ENCODE measurements at regions not wholly inside any gene's neighbourhood (a gene's known extent, or its start where the extent isn't known, plus 50 kb on each side); places are given as distances from the start of the nearest gene placed in this dataset.

DNA sequence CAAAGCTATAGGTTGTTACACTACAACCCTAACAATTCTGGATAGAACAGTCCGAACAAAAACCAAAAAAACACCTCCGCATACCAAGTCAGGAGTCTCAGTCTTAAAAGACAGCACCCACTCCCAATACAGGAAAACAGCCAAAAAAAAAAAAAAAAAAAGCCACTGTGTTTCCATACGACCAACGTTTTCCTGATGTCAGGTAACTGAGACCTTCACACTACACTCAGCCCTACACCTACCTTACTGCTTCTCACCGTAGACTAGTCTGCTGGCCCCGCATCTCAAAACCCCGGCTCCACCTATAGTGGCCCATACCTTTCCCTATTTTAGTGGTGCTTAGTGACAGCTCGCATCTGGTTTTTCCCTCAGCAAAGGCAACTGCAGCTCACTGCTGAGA, 339.5 kb upstream of the ADAMTS9 start:
- Histone ChIP-seq H3K4me3 (replicated peaks; ENCODE audit: insufficient read depth, low read length) (no peak overlapping the region), H3K27me3 (ENCODE audit: insufficient read depth, poor library complexity, severe bottlenecking) (no peaks in the 10 kb centered on the region), H3K27ac (replicated peaks) (no peak overlapping the region)
- DNase-seq (ENCODE audit: low read depth in 1 of 2, low spot score in 1 of 2): no peak
- no peak for TF ChIP-seq GABPA (IDR thresholded peaks at IDR 0.05; ENCODE audit: low read depth)
- no peak for TF ChIP-seq SPI1 (IDR thresholded peaks at IDR 0.05; ENCODE audit: borderline replicate concordance, low read depth)
- TF ChIP-seq, protein P1, sequence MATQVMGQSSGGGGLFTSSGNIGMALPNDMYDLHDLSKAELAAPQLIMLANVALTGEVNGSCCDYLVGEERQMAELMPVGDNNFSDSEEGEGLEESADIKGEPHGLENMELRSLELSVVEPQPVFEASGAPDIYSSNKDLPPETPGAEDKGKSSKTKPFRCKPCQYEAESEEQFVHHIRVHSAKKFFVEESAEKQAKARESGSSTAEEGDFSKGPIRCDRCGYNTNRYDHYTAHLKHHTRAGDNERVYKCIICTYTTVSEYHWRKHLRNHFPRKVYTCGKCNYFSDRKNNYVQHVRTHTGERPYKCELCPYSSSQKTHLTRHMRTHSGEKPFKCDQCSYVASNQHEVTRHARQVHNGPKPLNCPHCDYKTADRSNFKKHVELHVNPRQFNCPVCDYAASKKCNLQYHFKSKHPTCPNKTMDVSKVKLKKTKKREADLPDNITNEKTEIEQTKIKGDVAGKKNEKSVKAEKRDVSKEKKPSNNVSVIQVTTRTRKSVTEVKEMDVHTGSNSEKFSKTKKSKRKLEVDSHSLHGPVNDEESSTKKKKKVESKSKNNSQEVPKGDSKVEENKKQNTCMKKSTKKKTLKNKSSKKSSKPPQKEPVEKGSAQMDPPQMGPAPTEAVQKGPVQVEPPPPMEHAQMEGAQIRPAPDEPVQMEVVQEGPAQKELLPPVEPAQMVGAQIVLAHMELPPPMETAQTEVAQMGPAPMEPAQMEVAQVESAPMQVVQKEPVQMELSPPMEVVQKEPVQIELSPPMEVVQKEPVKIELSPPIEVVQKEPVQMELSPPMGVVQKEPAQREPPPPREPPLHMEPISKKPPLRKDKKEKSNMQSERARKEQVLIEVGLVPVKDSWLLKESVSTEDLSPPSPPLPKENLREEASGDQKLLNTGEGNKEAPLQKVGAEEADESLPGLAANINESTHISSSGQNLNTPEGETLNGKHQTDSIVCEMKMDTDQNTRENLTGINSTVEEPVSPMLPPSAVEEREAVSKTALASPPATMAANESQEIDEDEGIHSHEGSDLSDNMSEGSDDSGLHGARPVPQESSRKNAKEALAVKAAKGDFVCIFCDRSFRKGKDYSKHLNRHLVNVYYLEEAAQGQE (IDR thresholded peaks at IDR 0.05; ENCODE audit: insufficient replicate concordance, low read depth): no peak
- TF ChIP-seq, protein P2, sequence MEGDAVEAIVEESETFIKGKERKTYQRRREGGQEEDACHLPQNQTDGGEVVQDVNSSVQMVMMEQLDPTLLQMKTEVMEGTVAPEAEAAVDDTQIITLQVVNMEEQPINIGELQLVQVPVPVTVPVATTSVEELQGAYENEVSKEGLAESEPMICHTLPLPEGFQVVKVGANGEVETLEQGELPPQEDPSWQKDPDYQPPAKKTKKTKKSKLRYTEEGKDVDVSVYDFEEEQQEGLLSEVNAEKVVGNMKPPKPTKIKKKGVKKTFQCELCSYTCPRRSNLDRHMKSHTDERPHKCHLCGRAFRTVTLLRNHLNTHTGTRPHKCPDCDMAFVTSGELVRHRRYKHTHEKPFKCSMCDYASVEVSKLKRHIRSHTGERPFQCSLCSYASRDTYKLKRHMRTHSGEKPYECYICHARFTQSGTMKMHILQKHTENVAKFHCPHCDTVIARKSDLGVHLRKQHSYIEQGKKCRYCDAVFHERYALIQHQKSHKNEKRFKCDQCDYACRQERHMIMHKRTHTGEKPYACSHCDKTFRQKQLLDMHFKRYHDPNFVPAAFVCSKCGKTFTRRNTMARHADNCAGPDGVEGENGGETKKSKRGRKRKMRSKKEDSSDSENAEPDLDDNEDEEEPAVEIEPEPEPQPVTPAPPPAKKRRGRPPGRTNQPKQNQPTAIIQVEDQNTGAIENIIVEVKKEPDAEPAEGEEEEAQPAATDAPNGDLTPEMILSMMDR (IDR thresholded peaks at IDR 0.05; ENCODE audit: insufficient read depth, low read length): no peak
- no peak for TF ChIP-seq POLR2AphosphoS5 (IDR thresholded peaks at IDR 0.05; ENCODE audit: low read depth)

DNA sequence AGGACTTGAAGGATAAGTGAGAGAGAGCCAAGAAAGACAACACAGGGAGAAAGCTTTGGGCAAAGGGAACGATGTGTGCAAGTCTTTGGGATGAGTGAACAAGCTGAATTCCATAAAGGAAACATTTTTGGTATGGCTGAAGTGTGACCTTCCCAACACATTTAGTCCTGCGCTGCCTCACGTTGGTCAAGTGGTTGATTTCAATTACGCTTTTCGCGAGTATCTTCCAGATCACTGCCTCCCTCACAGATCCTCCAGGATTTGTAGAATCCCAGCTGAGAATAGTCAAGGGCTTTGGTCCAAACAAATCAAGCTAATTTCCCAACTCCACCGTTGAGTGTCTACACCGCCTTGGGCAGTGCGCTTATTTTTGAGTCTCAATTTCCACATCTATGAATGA, 338.4 kb upstream of the ADAMTS9 start:
- no peaks in the 10 kb centered on the region for H3K27me3 ChIP-seq (ENCODE audit: insufficient read depth, poor library complexity, severe bottlenecking)
- no peak for DNase-seq (ENCODE audit: low read depth in 1 of 2, low spot score in 1 of 2)
- no peak for TF ChIP-seq POLR2AphosphoS5 (IDR thresholded peaks at IDR 0.05; ENCODE audit: low read depth)
- TF ChIP-seq GABPA (IDR thresholded peaks at IDR 0.05; ENCODE audit: low read depth): no peak
- TF ChIP-seq, protein P2 (IDR thresholded peaks at IDR 0.05; ENCODE audit: insufficient read depth, low read length): no peak
- TF ChIP-seq, protein P1 (IDR thresholded peaks at IDR 0.05; ENCODE audit: insufficient replicate concordance, low read depth): no peak
- TF ChIP-seq SPI1 (IDR thresholded peaks at IDR 0.05; ENCODE audit: borderline replicate concordance, low read depth): no peak
- no peak overlapping the region for H3K27ac ChIP-seq (replicated peaks)
- H3K4me3 ChIP-seq (replicated peaks; ENCODE audit: insufficient read depth, low read length): no peak overlapping the region

DNA sequence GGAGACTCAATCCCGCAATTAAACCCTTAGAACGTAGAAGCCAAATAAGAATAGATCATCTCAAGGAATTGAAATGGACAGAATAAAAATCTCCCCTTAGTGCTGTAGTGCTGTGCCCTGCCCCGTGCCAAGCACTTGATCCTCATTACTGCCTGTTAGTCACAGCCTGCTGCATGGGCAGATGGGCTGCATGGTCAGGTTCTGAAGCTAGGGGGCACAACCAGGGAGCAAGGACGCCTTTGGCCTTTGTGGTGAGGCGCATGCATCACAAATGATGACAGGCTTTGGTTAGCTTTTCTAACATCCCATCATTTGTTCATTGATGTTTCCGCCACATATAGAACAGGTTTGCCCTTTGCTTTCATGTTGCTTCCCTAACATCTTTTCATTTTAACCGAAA, 336.3 kb upstream of the ADAMTS9 start:
- Histone ChIP-seq H3K27me3 (ENCODE audit: insufficient read depth, poor library complexity, severe bottlenecking) (no peaks in the 10 kb centered on the region), H3K4me3 (replicated peaks; ENCODE audit: insufficient read depth, low read length) (no peak overlapping the region), H3K27ac (replicated peaks) (no peak overlapping the region)
- TF ChIP-seq SPI1 (IDR thresholded peaks at IDR 0.05; ENCODE audit: borderline replicate concordance, low read depth) (no peak), GABPA (IDR thresholded peaks at IDR 0.05; ENCODE audit: low read depth) (no peak), POLR2AphosphoS5 (IDR thresholded peaks at IDR 0.05; ENCODE audit: low read depth) (no peak)
- TF ChIP-seq, protein P2 (IDR thresholded peaks at IDR 0.05; ENCODE audit: insufficient read depth, low read length): no peak
- TF ChIP-seq, protein P1 (IDR thresholded peaks at IDR 0.05; ENCODE audit: insufficient replicate concordance, low read depth): no peak
- DNase-seq (ENCODE audit: low read depth in 1 of 2, low spot score in 1 of 2): no peak

Measured in HL-60 (cell line).